Fibroblast of skin of left quadriceps (primary cell): ENCODE measurements at regions not wholly inside any gene's neighbourhood (a gene's known extent, or its start where the extent isn't known, plus 50 kb on each side); places are given as distances from the start of the nearest gene placed in this dataset.

Source experiments
- DNase-seq, 2 experiments: peaks; one replicate each; pipeline ENCODE4 v3.0.0-alpha.2; 2013; ENCODE audit warnings: low read depth in 2 of 2

- DNase-seq: no peak
Measured at GRCh38 chr4:23245203-23245832, 552.6 kb downstream of the GBA3 start.

- DNase-seq: no peak
Measured at GRCh38 chr4:23242962-23243361, 550.2 kb downstream of the GBA3 start.

GRCh38 chr4:23241408-23241807, 548.7 kb downstream of the GBA3 start:
- no peak for DNase-seq

GRCh38 chr4:23238848-23239247, 546.1 kb downstream of the GBA3 start:
- DNase-seq: no peak

- no peak for DNase-seq
Measured at GRCh38 chr4:23237771-23238170, 545.0 kb downstream of the GBA3 start.

- no peak for DNase-seq
Measured at GRCh38 chr4:23235628-23236390, 543.1 kb downstream of the GBA3 start.

- no peak for DNase-seq
Measured at GRCh38 chr4:23234716-23235115, 542.0 kb downstream of the GBA3 start.

GRCh38 chr4:23234018-23234417, 541.3 kb downstream of the GBA3 start:
- DNase-seq: no peak

- DNase-seq: no peak
Measured at GRCh38 chr4:23233596-23233995, 540.9 kb downstream of the GBA3 start.

GRCh38 chr4:23232987-23233386, 540.2 kb downstream of the GBA3 start:
- DNase-seq: peak in 1 of 2 experiments; percentile 5

GRCh38 chr4:23225564-23225963, 532.8 kb downstream of the GBA3 start:
- DNase-seq: no peak

GRCh38 chr4:23224684-23225420, 532.1 kb downstream of the GBA3 start:
- DNase-seq: no peak

GRCh38 chr4:23220911-23221310, 528.2 kb downstream of the GBA3 start:
- DNase-seq: no peak

GRCh38 chr4:23219779-23220408, 527.2 kb downstream of the GBA3 start:
- DNase-seq: no peak

GRCh38 chr4:23213198-23213597, 520.5 kb downstream of the GBA3 start:
- no peak for DNase-seq

GRCh38 chr4:23212558-23212957, 519.8 kb downstream of the GBA3 start:
- DNase-seq: no peak

GRCh38 chr4:23207059-23207458, 514.3 kb downstream of the GBA3 start:
- no peak for DNase-seq

- no peak for DNase-seq
Measured at GRCh38 chr4:23202712-23203247, 510.0 kb downstream of the GBA3 start.

- DNase-seq: no peak
Measured at GRCh38 chr4:23194751-23195150, 502.0 kb downstream of the GBA3 start.

- no peak for DNase-seq
Measured at GRCh38 chr4:23174179-23174578, 481.4 kb downstream of the GBA3 start.

- DNase-seq: peak in 1 of 2 experiments; percentile 6
Measured at GRCh38 chr4:23171976-23172375, 479.2 kb downstream of the GBA3 start.
